A549 (cell line): ENCODE measurements at regions not wholly inside any gene's neighbourhood (a gene's known extent, or its start where the extent isn't known, plus 50 kb on each side); places are given as distances from the start of the nearest gene placed in this dataset.

Experiments
- EP300 ChIP-seq, 2 experiments: fragments of >200 bp; sonication (Bioruptor Twin); formaldehyde crosslinking; IDR thresholded peaks; 2 replicates in 1 of 2; 3 replicates in 1 of 2; pipeline ENCODE4 v1.6.1; 2016 to 2017
- HOXA7 ChIP-seq: fragments of 250-450 bp; sonication (Bioruptor Pico); IDR thresholded peaks from 2 replicates; pipeline ENCODE4 v1.5.0; 2020; ENCODE audit warnings: mild to moderate bottlenecking, moderate library complexity
- MYC ChIP-seq: IDR thresholded peaks from 2 replicates; pipeline ENCODE4 v1.6.1; 2012; ENCODE audit warnings: mild to moderate bottlenecking, inconsistent platforms, low read length, improper control_type of control experiment, borderline replicate concordance
- NFE2L2 ChIP-seq: fragments of 150-350 bp; conservative IDR thresholded peaks from 2 replicates; pipeline ENCODE4 v1.6.1; 2014; ENCODE audit warnings: low read length
- POLR2A ChIP-seq: IDR thresholded peaks from 2 replicates; pipeline ENCODE4 v1.6.1; 2012; ENCODE audit warnings: mild to moderate bottlenecking, low read length
- ZFP36 ChIP-seq: fragments of 450-650 bp; IDR thresholded peaks from 2 replicates; pipeline ENCODE4 v1.6.1; 2014; ENCODE audit warnings: borderline replicate concordance; ENCODE audit not compliant: partially characterized antibody
- TF ChIP-seq, protein P1 (sequence below): fragments of >200 bp; sonication (Bioruptor Twin); formaldehyde crosslinking; IDR thresholded peaks from 3 replicates; pipeline ENCODE4 v1.5.1; 2016
- TF ChIP-seq, protein P2 (sequence below): IDR thresholded peaks from 2 replicates; pipeline ENCODE4 v1.6.1; 2012
- TF ChIP-seq, protein P3 (sequence below): IDR thresholded peaks from 2 replicates; pipeline ENCODE4 v1.6.1; 2012
- TF ChIP-seq, protein P4 (sequence below): fragments of 450-650 bp; IDR thresholded peaks from 2 replicates; pipeline ENCODE4 v1.6.1; 2014; ENCODE audit warnings: antibody characterized with exemption

DNA sequence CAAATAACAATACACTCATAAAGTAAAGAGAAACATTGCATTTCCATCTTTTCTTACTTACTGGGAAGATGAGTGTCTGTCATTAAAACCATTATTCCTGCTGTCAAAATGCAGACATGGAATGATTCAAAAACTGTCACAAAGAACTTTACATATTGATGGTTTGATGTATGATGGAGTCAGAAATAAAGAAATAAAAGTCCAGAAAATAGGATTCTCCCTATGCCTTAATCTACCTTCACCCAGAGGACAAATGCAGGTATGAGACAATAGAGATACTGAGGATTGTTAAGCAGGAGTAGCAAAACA lies 656.1 kb downstream of the TBC1D4 start:
- TF ChIP-seq, protein P1, sequence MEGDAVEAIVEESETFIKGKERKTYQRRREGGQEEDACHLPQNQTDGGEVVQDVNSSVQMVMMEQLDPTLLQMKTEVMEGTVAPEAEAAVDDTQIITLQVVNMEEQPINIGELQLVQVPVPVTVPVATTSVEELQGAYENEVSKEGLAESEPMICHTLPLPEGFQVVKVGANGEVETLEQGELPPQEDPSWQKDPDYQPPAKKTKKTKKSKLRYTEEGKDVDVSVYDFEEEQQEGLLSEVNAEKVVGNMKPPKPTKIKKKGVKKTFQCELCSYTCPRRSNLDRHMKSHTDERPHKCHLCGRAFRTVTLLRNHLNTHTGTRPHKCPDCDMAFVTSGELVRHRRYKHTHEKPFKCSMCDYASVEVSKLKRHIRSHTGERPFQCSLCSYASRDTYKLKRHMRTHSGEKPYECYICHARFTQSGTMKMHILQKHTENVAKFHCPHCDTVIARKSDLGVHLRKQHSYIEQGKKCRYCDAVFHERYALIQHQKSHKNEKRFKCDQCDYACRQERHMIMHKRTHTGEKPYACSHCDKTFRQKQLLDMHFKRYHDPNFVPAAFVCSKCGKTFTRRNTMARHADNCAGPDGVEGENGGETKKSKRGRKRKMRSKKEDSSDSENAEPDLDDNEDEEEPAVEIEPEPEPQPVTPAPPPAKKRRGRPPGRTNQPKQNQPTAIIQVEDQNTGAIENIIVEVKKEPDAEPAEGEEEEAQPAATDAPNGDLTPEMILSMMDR: no peak
- TF ChIP-seq EP300 (IDR thresholded peaks at IDR 0.05) (no peak), POLR2A (no peak), ZFP36 (no peak), NFE2L2 (no peak), MYC (no peak), HOXA7 (no peak)
- TF ChIP-seq, protein P2, sequence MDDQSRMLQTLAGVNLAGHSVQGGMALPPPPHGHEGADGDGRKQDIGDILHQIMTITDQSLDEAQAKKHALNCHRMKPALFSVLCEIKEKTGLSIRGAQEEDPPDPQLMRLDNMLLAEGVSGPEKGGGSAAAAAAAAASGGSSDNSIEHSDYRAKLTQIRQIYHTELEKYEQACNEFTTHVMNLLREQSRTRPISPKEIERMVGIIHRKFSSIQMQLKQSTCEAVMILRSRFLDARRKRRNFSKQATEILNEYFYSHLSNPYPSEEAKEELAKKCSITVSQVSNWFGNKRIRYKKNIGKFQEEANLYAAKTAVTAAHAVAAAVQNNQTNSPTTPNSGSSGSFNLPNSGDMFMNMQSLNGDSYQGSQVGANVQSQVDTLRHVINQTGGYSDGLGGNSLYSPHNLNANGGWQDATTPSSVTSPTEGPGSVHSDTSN: no peak
- TF ChIP-seq, protein P3, sequence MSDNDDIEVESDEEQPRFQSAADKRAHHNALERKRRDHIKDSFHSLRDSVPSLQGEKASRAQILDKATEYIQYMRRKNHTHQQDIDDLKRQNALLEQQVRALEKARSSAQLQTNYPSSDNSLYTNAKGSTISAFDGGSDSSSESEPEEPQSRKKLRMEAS: no peak
- TF ChIP-seq, protein P4, sequence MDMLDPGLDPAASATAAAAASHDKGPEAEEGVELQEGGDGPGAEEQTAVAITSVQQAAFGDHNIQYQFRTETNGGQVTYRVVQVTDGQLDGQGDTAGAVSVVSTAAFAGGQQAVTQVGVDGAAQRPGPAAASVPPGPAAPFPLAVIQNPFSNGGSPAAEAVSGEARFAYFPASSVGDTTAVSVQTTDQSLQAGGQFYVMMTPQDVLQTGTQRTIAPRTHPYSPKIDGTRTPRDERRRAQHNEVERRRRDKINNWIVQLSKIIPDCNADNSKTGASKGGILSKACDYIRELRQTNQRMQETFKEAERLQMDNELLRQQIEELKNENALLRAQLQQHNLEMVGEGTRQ: no peak
